Neural crest cell (in vitro differentiated cells): ENCODE measurements at regions not wholly inside any gene's neighbourhood (a gene's known extent, or its start where the extent isn't known, plus 50 kb on each side); places are given as distances from the start of the nearest gene placed in this dataset.
A peak's percentile ranks its signal among the peaks of the same experiment; 100 is the strongest.

ENCODE experiments used
- DNase-seq: peaks from one replicate; pipeline ENCODE4 v3.0.0; 2021; ENCODE audit warnings: low read depth, mixed read lengths, low spot score
- H3K27ac Mint-ChIP-seq: one replicate; pipeline ENCODE4 v1.8.0; 2021; ENCODE audit warnings: mild to moderate bottlenecking, mixed read lengths; ENCODE audit not compliant: unreplicated experiment
- H3K27me3 Mint-ChIP-seq: 2 replicates; pipeline ENCODE4 v1.8.0; 2021; ENCODE audit warnings: low read depth, mild to moderate bottlenecking, mixed read lengths
- H3K36me3 Mint-ChIP-seq: 2 replicates; pipeline ENCODE4 v1.8.0; 2021; ENCODE audit warnings: low read depth, mild to moderate bottlenecking, mixed read lengths
- H3K4me1 Mint-ChIP-seq: 2 replicates; pipeline ENCODE4 v1.8.0; 2021; ENCODE audit warnings: mixed read lengths
- H3K4me3 Mint-ChIP-seq: one replicate; pipeline ENCODE4 v1.8.0; 2021; ENCODE audit warnings: mild to moderate bottlenecking, mixed read lengths
- H3K9me3 Mint-ChIP-seq: 2 replicates; pipeline ENCODE4 v1.8.0; 2021; ENCODE audit warnings: mixed read lengths
- TF ChIP-seq, protein P1 (sequence below): fragments of 200-600 bp; sonication (generic); conservative IDR thresholded peaks from 2 replicates; pipeline ENCODE4 v1.5.0; 2021; ENCODE audit warnings: antibody characterized with exemption, mild to moderate bottlenecking

- peaks cover 78% of the 10 kb centered on the region for H3K4me1 Mint-ChIP-seq
Observed at GRCh38 chr9:105968811-105969466, 274.6 kb downstream of the TMEM38B start.

DNA sequence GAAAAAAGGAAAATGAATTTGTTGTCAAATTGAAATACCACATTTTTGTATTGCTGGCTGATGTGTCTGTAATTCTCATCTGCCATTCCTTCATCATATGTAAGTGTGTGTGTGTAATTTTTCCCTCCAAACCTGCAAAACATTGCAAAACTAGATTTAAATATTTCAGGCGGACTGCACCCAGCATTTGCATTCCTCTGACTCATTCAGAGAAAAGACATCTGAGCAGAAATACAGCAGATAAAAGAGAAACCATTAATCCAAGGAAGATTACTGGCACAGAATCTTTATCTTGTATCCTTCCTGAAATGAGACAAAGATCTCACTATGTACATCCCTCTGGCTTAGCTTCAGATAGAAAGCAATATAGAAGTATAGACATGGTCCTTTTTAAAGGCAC lies 275.3 kb downstream of the TMEM38B start:
- no peaks in the 10 kb centered on the region for H3K36me3 Mint-ChIP-seq
- H3K4me3 Mint-ChIP-seq, result peak overlapping the region; percentile 29
- H3K27me3 Mint-ChIP-seq, result no peaks in the 10 kb centered on the region
- H3K27ac Mint-ChIP-seq, result peak overlapping the region; percentile 94
- TF ChIP-seq, protein P1, sequence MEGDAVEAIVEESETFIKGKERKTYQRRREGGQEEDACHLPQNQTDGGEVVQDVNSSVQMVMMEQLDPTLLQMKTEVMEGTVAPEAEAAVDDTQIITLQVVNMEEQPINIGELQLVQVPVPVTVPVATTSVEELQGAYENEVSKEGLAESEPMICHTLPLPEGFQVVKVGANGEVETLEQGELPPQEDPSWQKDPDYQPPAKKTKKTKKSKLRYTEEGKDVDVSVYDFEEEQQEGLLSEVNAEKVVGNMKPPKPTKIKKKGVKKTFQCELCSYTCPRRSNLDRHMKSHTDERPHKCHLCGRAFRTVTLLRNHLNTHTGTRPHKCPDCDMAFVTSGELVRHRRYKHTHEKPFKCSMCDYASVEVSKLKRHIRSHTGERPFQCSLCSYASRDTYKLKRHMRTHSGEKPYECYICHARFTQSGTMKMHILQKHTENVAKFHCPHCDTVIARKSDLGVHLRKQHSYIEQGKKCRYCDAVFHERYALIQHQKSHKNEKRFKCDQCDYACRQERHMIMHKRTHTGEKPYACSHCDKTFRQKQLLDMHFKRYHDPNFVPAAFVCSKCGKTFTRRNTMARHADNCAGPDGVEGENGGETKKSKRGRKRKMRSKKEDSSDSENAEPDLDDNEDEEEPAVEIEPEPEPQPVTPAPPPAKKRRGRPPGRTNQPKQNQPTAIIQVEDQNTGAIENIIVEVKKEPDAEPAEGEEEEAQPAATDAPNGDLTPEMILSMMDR, result no peak
- H3K9me3 Mint-ChIP-seq, result no peaks in the 10 kb centered on the region
- peaks cover 78% of the 10 kb centered on the region for H3K4me1 Mint-ChIP-seq
- no peak for DNase-seq

More at GRCh38 chr9:105968811-105969466, 274.6 kb downstream of the TMEM38B start:
- Mint-ChIP-seq H3K27ac (peak overlapping the region; percentile 62), H3K4me3 (peak overlapping the region; percentile 73), H3K36me3 (no peaks in the 10 kb centered on the region), H3K27me3 (no peaks in the 10 kb centered on the region), H3K9me3 (no peaks in the 10 kb centered on the region)
- no peak for DNase-seq
- TF ChIP-seq, protein P1, result no peak

GRCh38 chr9:105971986-105972385 lies 277.6 kb downstream of the TMEM38B start:
- TF ChIP-seq, protein P1, result no peak
- no peaks in the 10 kb centered on the region for H3K36me3 Mint-ChIP-seq
- peak overlapping the region; percentile 14 for H3K4me3 Mint-ChIP-seq
- H3K27me3 Mint-ChIP-seq, result no peaks in the 10 kb centered on the region
- DNase-seq, result no peak
- peak overlapping the region; percentile 23 for H3K27ac Mint-ChIP-seq
- H3K4me1 Mint-ChIP-seq, result peaks cover 94% of the 10 kb centered on the region
- H3K9me3 Mint-ChIP-seq, result no peaks in the 10 kb centered on the region

DNA sequence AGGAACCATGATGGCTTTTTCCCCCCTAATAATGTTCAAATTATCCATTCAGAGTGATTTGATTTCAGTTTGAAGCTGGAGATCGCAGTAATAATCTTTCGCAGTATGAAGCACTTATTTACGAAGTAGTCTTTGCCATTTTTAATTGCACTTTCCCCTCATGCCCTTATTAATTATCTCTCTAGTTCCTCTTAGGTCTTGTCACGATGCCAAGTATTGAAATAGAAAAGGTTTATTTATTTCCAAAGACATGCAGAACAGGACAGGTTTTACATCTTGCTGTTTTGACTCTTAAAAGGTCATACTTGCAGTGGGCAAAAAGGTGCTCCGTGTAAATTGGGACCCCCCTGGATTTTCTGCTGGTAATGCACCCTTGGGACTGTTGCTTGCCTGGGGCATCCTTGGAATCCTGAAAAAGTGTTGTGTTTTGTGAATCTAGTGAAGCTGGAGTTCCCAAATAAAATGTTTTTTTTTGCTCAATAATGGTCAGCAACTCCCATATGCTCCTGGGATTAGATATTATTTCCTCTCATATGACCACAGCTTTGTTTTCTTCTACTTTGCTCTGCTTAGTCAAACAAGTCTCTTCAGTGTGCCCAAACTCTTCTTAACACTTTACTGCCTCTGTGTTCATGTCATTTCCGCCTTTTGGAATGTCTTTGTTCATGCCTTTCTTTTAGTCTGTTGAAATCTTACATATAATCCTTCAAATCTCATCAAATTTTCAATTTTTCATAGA lies 278.3 kb downstream of the TMEM38B start:
- Mint-ChIP-seq H3K27ac (peak overlapping the region; percentile 23), H3K27me3 (no peaks in the 10 kb centered on the region), H3K36me3 (no peaks in the 10 kb centered on the region), H3K4me3 (peak overlapping the region; percentile 14), H3K9me3 (no peaks in the 10 kb centered on the region), H3K4me1 (peaks cover 94% of the 10 kb centered on the region)
- TF ChIP-seq, protein P1, result no peak
- DNase-seq, result no peak

GRCh38 chr9:105973951-105974351 lies 279.6 kb downstream of the TMEM38B start:
- Mint-ChIP-seq H3K9me3 (no peaks in the 10 kb centered on the region), H3K27me3 (no peaks in the 10 kb centered on the region), H3K27ac (peak overlapping the region; percentile 91), H3K36me3 (no peaks in the 10 kb centered on the region), H3K4me3 (peak overlapping the region; percentile 16), H3K4me1 (peaks cover 94% of the 10 kb centered on the region)
- TF ChIP-seq, protein P1, result no peak
- DNase-seq, result no peak
